ENCODE measurements at regions not wholly inside any gene's neighbourhood (a gene's known extent, or its start where the extent isn't known, plus 50 kb on each side); places are given as distances from the start of the nearest gene placed in this dataset.

GRCh38 chr11:110858547-110858921, 146.3 kb upstream of the ARHGAP20 start:
- TF ChIP-seq EP300 (IDR thresholded peaks at IDR 0.05) = no peak
- no peak for TF ChIP-seq CTCF (IDR thresholded peaks at IDR 0.05)
- TF ChIP-seq POLR2A (IDR thresholded peaks at IDR 0.05) = no peak

Data from upper lobe of left lung (tissue), 4 donors.